Mesenchymal stem cell (in vitro differentiated cells and primary cell): ENCODE measurements at regions not wholly inside any gene's neighbourhood (a gene's known extent, or its start where the extent isn't known, plus 50 kb on each side); places are given as distances from the start of the nearest gene placed in this dataset.

Experiments
- DNase-seq: peaks from one replicate; pipeline ENCODE4 v3.0.0-alpha.2; 2013
- H2AFZ ChIP-seq: one replicate; pipeline ENCODE4 v1.6.1; 2013; ENCODE audit warnings: low read depth, mild to moderate bottlenecking, control low read depth, inconsistent platforms, low read length, moderate library complexity
- H2AK5ac ChIP-seq: 2 replicates; pipeline ENCODE4 v1.6.1; 2013; ENCODE audit warnings: low read length, moderate library complexity, mild to moderate bottlenecking, inconsistent platforms; ENCODE audit not compliant: severe bottlenecking
- H2BK120ac ChIP-seq: one replicate; pipeline ENCODE4 v1.6.1; 2013; ENCODE audit warnings: low read depth, mild to moderate bottlenecking, inconsistent platforms, low read length, moderate library complexity
- H2BK12ac ChIP-seq, 2 experiments: one replicate each; pipeline ENCODE4 v1.6.1; 2013; ENCODE audit warnings: inconsistent platforms in 2 of 2, low read length in 2 of 2, mild to moderate bottlenecking in 2 of 2, moderate library complexity in 2 of 2, control low read depth in 1 of 2
- H2BK15ac ChIP-seq: one replicate; pipeline ENCODE4 v1.6.1; 2013; ENCODE audit warnings: mild to moderate bottlenecking, low read depth, inconsistent platforms; ENCODE audit not compliant: poor library complexity, severe bottlenecking
- H2BK5ac ChIP-seq: 2 replicates; pipeline ENCODE4 v1.6.1; 2013; ENCODE audit warnings: low read depth, mild to moderate bottlenecking, low read length, control low read depth, inconsistent platforms; ENCODE audit not compliant: poor library complexity, severe bottlenecking
- H3K14ac ChIP-seq, 2 experiments: one replicate each; pipeline ENCODE4 v1.6.1; 2013; ENCODE audit warnings: inconsistent platforms in 2 of 2, low read length in 2 of 2, control low read depth in 1 of 2, mild to moderate bottlenecking in 1 of 2, moderate library complexity in 1 of 2
- H3K18ac ChIP-seq, 2 experiments: one replicate each; pipeline ENCODE4 v1.6.1; 2013; ENCODE audit warnings: inconsistent platforms in 2 of 2, low read length in 2 of 2, control low read depth in 1 of 2, low read depth in 1 of 2, mild to moderate bottlenecking in 1 of 2
- H3K23ac ChIP-seq, 2 experiments: one replicate each; pipeline ENCODE4 v1.6.1; 2013; ENCODE audit warnings: inconsistent platforms in 2 of 2, low read length in 2 of 2, mild to moderate bottlenecking in 2 of 2, moderate library complexity in 2 of 2, control low read depth in 1 of 2
- H3K27ac ChIP-seq: 2 replicates; pipeline ENCODE4 v1.5.1; 2013; ENCODE audit warnings: mild to moderate bottlenecking, moderate library complexity, low read length, control low read depth, inconsistent platforms; ENCODE audit not compliant: poor library complexity, severe bottlenecking
- H3K27me3 ChIP-seq, 2 experiments: 2 replicates each; pipeline versions ENCODE4 v1.6.1 to v1.7.0; 2013; ENCODE audit warnings: low read length in 2 of 2, mild to moderate bottlenecking in 2 of 2, moderate library complexity in 2 of 2, control low read depth in 1 of 2, inconsistent platforms in 1 of 2; ENCODE audit not compliant: control insufficient read depth in 1 of 2, insufficient read depth in 1 of 2
- H3K36me3 ChIP-seq, 2 experiments: 2 replicates each; pipeline versions ENCODE4 v1.6.1 to v1.7.0; 2013; ENCODE audit warnings: low read length in 2 of 2, control low read depth in 1 of 2, inconsistent platforms in 1 of 2, low read depth in 1 of 2, mild to moderate bottlenecking in 1 of 2; ENCODE audit not compliant: insufficient read depth in 2 of 2, control insufficient read depth in 1 of 2
- H3K4ac ChIP-seq, 2 experiments: one replicate each; pipeline ENCODE4 v1.6.1; 2013; ENCODE audit warnings: inconsistent platforms in 2 of 2, low read length in 2 of 2, mild to moderate bottlenecking in 2 of 2, moderate library complexity in 2 of 2, control low read depth in 1 of 2, low read depth in 1 of 2
- H3K4me1 ChIP-seq: 2 replicates; pipeline ENCODE4 v1.6.1; 2013; ENCODE audit warnings: low read depth, low read length, control low read depth; ENCODE audit not compliant: control insufficient read depth, insufficient read depth
- H3K4me2 ChIP-seq: 2 replicates; pipeline ENCODE4 v1.6.1; 2013; ENCODE audit warnings: low read length, mild to moderate bottlenecking, inconsistent platforms; ENCODE audit not compliant: poor library complexity, severe bottlenecking
- H3K4me3 ChIP-seq, 2 experiments: 2 replicates each; pipeline versions ENCODE4 v1.5.1 to v1.7.0; 2013; ENCODE audit warnings: low read length in 2 of 2, mild to moderate bottlenecking in 2 of 2, control low read depth in 1 of 2, low read depth in 1 of 2; ENCODE audit not compliant: insufficient read depth in 1 of 2
- H3K79me1 ChIP-seq: replicated peaks from 2 replicates; pipeline ENCODE4 v1.6.1; 2013; ENCODE audit warnings: mild to moderate bottlenecking, control low read depth, low read length, inconsistent platforms; ENCODE audit not compliant: poor library complexity, severe bottlenecking
- H3K9ac ChIP-seq: 2 replicates; pipeline ENCODE4 v1.7.0; 2013; ENCODE audit warnings: mild to moderate bottlenecking, low read length, moderate library complexity
- H3K9me3 ChIP-seq: 2 replicates; pipeline ENCODE4 v1.7.0; 2013; ENCODE audit warnings: mild to moderate bottlenecking, low read length; ENCODE audit not compliant: control insufficient read depth
- H4K8ac ChIP-seq: one replicate; pipeline ENCODE4 v1.6.1; 2013; ENCODE audit warnings: inconsistent platforms, mild to moderate bottlenecking, low read length, moderate library complexity
- H4K91ac ChIP-seq: one replicate; pipeline ENCODE4 v1.6.1; 2013; ENCODE audit warnings: mild to moderate bottlenecking, low read length, inconsistent platforms
- WGBS: methylation state at CpG from one replicate; pipeline ENCODE4 v1.1.7; 2013; ENCODE audit warnings: mixed read lengths; 5-methylcytosine and 5-hydroxymethylcytosine counted together

DNA sequence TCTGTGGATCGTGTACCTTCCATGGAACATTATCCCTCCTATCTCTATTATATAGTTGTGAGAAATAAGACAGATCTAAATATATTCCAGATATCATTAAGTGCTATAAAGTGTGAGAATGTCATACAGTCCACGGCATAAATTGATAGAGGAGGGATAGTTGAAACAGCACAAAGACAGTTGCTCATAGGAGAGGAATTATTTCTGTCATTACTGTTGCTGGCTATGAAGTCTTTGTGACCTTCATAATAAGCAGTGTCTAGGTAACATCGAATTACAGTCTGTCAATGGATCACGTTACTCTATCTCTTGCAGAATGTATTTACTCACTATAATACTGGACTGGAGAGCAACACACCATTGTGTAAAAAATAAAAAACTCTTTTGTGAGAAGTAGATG is 671.5 kb upstream of the PCDH20 start:
- H4K8ac ChIP-seq = no peak overlapping the region

DNA sequence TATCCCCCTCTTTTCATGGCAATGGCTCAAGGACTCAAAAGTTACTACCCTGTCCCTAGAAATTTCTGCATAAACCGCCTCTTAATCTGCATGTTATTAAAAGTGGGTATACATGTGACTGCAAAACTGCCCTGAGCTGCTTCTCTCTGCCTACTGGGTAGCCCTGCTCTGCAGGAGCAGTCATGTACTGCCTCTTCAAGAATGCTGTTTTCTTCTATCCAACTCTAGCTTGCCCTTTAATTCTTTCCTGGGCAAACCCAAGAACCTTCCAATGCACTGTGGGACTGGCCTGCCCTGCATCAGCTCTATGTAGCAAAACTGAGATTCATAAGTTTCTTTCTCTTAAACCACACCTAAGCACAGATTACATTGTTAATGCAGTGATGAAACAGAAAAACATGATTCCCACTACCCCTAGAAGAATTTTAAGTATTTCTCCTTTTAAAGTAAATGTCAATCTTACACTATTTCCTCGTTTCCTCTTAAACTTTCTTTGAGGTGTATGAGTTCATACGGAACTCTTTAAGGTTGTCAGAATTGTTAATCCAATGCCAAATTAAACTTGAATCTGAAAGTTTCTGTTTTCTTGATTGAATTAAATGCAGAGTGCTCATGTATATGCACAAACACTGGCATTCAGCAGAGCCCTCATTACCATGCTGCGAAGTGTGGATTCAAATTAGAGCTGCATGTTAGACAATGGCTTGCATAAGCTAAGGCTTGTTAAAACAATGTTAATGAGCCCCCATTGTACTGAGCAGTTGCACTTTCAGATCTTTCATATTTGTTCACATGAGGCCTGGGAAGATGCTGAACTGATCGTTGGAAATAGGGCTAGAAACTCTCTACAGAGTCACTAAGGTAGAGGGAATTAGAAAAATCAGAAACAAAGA is 669.9 kb upstream of the PCDH20 start:
- Histone ChIP-seq H3K36me3 (no peaks in the 10 kb centered on the region), H2BK5ac (no peak overlapping the region), H3K9me3 (no peaks in the 10 kb centered on the region), H3K4me2 (no peak overlapping the region), H2BK120ac (no peak overlapping the region), H3K27me3 (no peaks in the 10 kb centered on the region), H4K91ac (no peak overlapping the region), H3K14ac (no peak overlapping the region), H2BK15ac (no peak overlapping the region), H2BK12ac (no peak overlapping the region), H3K27ac (no peak overlapping the region), H3K4me1 (no peaks in the 10 kb centered on the region), H2AFZ (no peak overlapping the region), H2AK5ac (no peak overlapping the region), H4K8ac (no peak overlapping the region), H3K9ac (no peak overlapping the region), H3K79me1 (no peaks in the 10 kb centered on the region), H3K4me3 (no peak overlapping the region), H3K4ac (no peak overlapping the region), H3K18ac (no peak overlapping the region), H3K23ac (no peak overlapping the region)
- WGBS = 96% methylated on average over 4 of the region's 5 CpGs
- DNase-seq = no peak

More for the DNA sequence above, 671.5 kb upstream of the PCDH20 start:
- Histone ChIP-seq H2BK12ac (no peak overlapping the region), H3K27me3 (no peaks in the 10 kb centered on the region), H3K9me3 (no peaks in the 10 kb centered on the region), H3K4me3 (no peak overlapping the region), H3K23ac (no peak overlapping the region), H2AK5ac (no peak overlapping the region), H2BK120ac (no peak overlapping the region), H3K14ac (no peak overlapping the region), H3K18ac (no peak overlapping the region), H2AFZ (no peak overlapping the region), H3K4me2 (no peak overlapping the region), H3K36me3 (no peaks in the 10 kb centered on the region), H3K27ac (no peak overlapping the region), H2BK5ac (no peak overlapping the region), H4K91ac (no peak overlapping the region), H2BK15ac (no peak overlapping the region), H3K4ac (no peak overlapping the region), H3K4me1 (no peaks in the 10 kb centered on the region), H3K9ac (no peak overlapping the region), H3K79me1 (no peaks in the 10 kb centered on the region)
- 96% methylated on average over 1 of the region's 4 CpGs for WGBS
- no peak for DNase-seq

DNA sequence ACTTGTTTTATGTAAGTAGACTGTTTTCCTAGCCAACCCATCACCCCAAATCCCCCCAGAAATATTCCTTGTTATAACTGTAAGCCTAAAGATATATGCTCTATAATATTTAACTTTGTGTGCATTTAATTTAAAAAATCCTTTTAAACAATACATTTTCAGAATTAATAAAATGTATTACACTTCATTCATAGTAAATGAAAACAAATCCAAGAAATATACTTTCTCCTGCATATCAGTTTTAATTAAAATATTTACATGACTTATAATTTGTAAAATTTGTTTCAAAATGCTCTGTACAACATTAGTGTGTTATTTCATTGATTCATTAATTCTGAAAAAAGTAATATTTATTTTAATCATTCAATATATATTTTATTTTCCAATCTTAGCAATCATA is 669.1 kb upstream of the PCDH20 start:
- Histone ChIP-seq H2BK15ac (no peak overlapping the region), H3K27me3 (no peaks in the 10 kb centered on the region), H2BK12ac (no peak overlapping the region), H3K36me3 (no peaks in the 10 kb centered on the region), H2BK120ac (no peak overlapping the region), H3K4me1 (no peaks in the 10 kb centered on the region), H3K9ac (no peak overlapping the region), H3K9me3 (no peaks in the 10 kb centered on the region), H3K4me3 (no peak overlapping the region), H3K23ac (no peak overlapping the region), H4K91ac (no peak overlapping the region), H2BK5ac (no peak overlapping the region), H3K4ac (no peak overlapping the region), H3K4me2 (no peak overlapping the region), H3K18ac (no peak overlapping the region), H3K79me1 (no peaks in the 10 kb centered on the region), H2AK5ac (no peak overlapping the region), H2AFZ (no peak overlapping the region), H4K8ac (no peak overlapping the region), H3K14ac (no peak overlapping the region), H3K27ac (no peak overlapping the region)
- DNase-seq = no peak

DNA sequence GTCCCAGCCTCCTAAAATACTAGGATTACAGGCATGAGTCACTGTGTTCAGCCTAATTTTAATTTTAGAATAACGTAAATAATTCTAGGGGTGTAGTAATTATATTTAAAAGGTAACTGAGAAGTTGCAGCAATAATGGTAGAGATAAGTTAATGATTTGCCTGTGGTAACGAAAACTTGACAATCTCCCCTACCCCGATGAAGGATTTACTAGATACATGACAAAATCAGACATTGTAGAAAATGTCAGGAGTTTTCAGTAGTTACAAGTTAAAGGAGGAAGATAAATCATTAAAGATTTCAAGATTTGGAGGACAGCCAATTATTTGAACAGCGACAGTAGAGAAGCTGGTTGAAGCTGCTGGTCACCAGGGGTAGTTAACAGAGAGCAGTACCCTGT is 652.2 kb upstream of the PCDH20 start:
- no peak overlapping the region for H3K4me2 ChIP-seq
- no peaks in the 10 kb centered on the region for H3K36me3 ChIP-seq
- no peak overlapping the region for H2BK15ac ChIP-seq
- H2AFZ ChIP-seq = no peak overlapping the region
- H2AK5ac ChIP-seq = no peak overlapping the region
- no peak overlapping the region for H2BK5ac ChIP-seq
- no peaks in the 10 kb centered on the region for H3K4me1 ChIP-seq
- no peaks in the 10 kb centered on the region for H3K79me1 ChIP-seq
- H4K91ac ChIP-seq = no peak overlapping the region
- no peak overlapping the region for H2BK120ac ChIP-seq
- no peak overlapping the region for H3K18ac ChIP-seq
- H3K4ac ChIP-seq = no peak overlapping the region
- H4K8ac ChIP-seq = no peak overlapping the region
- no peak overlapping the region for H3K9ac ChIP-seq
- no peaks in the 10 kb centered on the region for H3K9me3 ChIP-seq
- no peak overlapping the region for H3K23ac ChIP-seq
- H3K14ac ChIP-seq = no peak overlapping the region
- no peak overlapping the region for H3K27ac ChIP-seq
- H2BK12ac ChIP-seq = no peak overlapping the region
- no peaks in the 10 kb centered on the region for H3K27me3 ChIP-seq
- H3K4me3 ChIP-seq = no peak overlapping the region
- 96% methylated on average over 4 of the region's 4 CpGs for WGBS
- DNase-seq = no peak
